Tibial nerve (tissue), 4 donors: ENCODE measurements at regions not wholly inside any gene's neighbourhood (a gene's known extent, or its start where the extent isn't known, plus 50 kb on each side); places are given as distances from the start of the nearest gene placed in this dataset.

ENCODE experiments used
- EP300 ChIP-seq, 2 donors: sonication (generic); formaldehyde crosslinking; IDR thresholded peaks; one replicate each; pipeline ENCODE4 v1.6.1; 2017; ENCODE audit warnings: antibody characterized with exemption in 2 of 2, mild to moderate bottlenecking in 1 of 2
- POLR2A ChIP-seq, 2 donors: fragments of 450-650 bp; IDR thresholded peaks; one replicate each; pipeline ENCODE4 v1.6.1; 2017; ENCODE audit warnings: antibody characterized with exemption in 2 of 2, mild to moderate bottlenecking in 2 of 2, moderate library complexity in 2 of 2
- TF ChIP-seq, protein P1 (sequence below), 5 experiments: fragments of 200-600 bp in 3 of 5; fragments of 450-650 bp in 2 of 5; sonication (generic) in 3 of 5; IDR thresholded peaks; one replicate each; pipeline ENCODE4 v1.5.1; 2016 to 2019; ENCODE audit warnings: antibody characterized with exemption in 5 of 5, mild to moderate bottlenecking in 3 of 5, moderate library complexity in 2 of 5

DNA sequence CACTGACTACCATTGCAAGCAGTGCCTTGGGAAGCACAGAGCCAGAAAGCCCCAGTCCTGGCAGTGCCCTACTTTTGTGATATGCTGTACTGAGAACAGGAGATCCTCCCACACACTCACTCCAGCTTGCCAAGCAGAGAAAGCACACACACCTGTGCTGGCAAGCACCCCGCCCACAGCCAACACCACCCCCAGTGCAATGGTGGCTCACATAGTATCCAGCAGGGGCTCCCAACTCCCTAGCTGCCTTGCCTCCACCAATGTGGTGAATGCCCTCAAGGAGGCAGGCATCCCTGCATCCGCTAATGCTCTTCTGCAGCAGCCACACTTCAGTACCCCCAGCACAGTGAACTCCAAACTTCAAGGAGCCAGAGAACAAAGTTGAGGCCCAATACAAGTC lies 1655.8 kb downstream of the SUCLG1 start:
- TF ChIP-seq, protein P1, sequence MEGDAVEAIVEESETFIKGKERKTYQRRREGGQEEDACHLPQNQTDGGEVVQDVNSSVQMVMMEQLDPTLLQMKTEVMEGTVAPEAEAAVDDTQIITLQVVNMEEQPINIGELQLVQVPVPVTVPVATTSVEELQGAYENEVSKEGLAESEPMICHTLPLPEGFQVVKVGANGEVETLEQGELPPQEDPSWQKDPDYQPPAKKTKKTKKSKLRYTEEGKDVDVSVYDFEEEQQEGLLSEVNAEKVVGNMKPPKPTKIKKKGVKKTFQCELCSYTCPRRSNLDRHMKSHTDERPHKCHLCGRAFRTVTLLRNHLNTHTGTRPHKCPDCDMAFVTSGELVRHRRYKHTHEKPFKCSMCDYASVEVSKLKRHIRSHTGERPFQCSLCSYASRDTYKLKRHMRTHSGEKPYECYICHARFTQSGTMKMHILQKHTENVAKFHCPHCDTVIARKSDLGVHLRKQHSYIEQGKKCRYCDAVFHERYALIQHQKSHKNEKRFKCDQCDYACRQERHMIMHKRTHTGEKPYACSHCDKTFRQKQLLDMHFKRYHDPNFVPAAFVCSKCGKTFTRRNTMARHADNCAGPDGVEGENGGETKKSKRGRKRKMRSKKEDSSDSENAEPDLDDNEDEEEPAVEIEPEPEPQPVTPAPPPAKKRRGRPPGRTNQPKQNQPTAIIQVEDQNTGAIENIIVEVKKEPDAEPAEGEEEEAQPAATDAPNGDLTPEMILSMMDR (IDR thresholded peaks at IDR 0.05) = no peak
- TF ChIP-seq POLR2A (IDR thresholded peaks at IDR 0.05) = no peak
- TF ChIP-seq EP300 (IDR thresholded peaks at IDR 0.05) = no peak
